NCI-H446 (cell line): ENCODE measurements at regions not wholly inside any gene's neighbourhood (a gene's known extent, or its start where the extent isn't known, plus 50 kb on each side); places are given as distances from the start of the nearest gene placed in this dataset.

Source experiments
- DNase-seq, 2 experiments: peaks; one replicate each; lab custom pipeline; 2025; lab: John Stamatoyannopoulos, UW

DNA sequence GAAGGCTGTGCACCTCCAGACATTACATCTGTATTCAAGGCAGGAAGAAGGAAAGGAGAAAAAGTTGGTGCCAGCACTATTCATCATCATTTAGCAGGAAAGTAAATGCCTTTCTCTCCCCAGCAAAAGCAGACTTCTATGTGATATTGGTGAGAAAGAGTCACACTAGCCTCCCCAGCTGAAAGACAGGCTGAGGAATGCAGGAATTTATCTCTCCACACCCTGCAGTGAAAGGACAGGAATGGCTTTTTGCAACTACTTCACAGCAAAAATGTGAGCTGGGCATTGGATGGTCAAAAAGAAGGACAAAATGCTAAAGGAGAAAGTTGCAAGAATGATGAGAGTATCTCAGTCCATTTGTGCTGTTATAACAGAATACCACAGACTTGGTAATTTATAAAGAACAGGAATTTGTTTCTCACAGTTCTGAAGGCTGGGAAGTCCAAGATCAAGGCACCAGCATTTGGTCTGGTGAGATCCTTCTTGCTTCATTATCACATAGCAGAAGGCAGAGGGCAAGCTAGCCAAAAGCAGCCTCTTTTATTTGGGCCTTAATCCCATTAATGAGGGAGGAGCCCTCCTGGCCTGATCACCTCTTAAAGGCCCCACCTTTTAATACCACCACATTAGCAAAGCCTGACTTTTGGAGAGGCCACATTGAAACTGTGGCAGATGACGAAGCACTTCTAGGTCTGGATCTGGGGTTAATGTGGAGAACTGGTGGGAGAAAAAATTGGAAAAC lies 388.1 kb upstream of the SLC14A2 start:
- no peak for DNase-seq

GRCh38 chr18:45228796-45229388 lies 386.4 kb upstream of the SLC14A2 start:
- peak; percentile 43 to 74 for DNase-seq

DNA sequence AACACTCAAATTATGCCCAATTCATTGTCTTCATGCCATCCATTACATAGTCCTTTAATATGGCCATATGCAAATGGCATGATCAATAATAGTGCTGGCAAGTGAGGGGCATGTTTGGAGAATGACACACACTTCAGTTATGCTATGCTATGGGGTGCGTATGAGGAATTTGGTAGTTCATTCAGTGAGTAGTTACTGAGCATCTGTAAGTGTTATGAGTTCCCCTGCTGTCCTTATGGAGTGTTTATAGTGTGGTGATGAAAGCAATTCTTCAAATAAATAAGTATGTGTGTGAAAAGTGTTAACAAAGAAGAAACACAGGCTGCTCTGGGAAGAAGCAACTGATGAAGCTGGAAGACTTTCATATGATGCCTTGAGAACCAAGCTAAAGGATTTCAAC lies 383.7 kb upstream of the SLC14A2 start:
- no peak for DNase-seq

DNA sequence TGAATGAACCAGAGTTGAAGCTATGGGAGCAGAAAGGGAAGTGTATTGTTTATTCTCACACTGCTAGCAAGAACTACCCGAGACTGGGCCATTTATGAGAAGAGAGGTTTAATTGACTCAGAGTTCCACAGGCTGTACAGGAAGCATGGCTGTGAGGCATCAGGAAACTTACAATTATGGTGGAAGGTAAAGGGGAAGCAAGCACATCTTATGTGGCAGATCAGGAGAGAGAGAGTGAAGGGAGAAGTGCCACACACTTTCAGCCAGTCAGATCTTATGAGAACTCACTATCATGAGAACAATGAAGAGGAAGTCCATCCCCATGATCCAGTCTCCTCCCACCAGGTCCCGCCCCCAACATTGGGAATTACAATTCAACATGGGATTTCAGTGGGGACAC lies 383.2 kb upstream of the SLC14A2 start:
- no peak for DNase-seq

- no peak for DNase-seq
These were observed 378.6 kb upstream of the SLC14A2 start for GRCh38 chr18:45236676-45237075.

DNA sequence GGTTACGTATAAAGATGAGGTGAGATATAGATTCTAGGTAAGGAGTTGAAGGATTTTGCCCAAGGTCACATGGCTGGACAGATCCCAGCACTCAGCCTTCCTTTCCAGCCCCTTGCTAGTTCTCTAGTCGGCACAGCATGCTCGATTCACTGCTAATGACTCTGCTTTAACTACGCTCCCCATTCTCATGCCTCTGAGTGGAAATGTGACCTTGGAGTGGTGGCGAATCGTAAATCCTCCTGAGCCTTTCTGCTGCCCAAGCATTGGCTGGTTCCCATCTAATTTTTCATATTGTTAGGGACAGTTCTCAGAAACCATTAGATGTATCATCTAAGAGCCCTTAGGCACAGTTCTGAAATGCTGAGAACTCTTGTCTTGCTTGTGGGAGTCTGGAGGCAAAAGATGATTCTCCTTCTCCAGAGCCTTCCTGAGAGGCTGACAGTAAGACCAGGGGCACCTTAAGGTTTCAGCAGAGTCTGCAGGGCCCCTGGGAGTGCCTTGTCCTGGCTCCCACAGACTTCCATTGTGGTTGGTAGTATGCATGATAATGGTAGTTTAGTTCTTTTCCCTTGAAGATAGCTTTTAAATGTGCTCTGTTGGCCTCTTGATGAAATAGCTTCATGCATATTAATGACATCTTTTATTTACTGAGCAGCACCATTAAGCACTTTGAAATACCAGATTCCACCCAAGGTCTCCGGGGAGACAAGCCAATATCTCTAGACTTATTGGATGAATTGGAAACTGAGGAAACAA lies 377.8 kb upstream of the SLC14A2 start:
- no peak for DNase-seq

- no peak for DNase-seq
These were observed 374.0 kb upstream of the SLC14A2 start for GRCh38 chr18:45241271-45241670.

DNA sequence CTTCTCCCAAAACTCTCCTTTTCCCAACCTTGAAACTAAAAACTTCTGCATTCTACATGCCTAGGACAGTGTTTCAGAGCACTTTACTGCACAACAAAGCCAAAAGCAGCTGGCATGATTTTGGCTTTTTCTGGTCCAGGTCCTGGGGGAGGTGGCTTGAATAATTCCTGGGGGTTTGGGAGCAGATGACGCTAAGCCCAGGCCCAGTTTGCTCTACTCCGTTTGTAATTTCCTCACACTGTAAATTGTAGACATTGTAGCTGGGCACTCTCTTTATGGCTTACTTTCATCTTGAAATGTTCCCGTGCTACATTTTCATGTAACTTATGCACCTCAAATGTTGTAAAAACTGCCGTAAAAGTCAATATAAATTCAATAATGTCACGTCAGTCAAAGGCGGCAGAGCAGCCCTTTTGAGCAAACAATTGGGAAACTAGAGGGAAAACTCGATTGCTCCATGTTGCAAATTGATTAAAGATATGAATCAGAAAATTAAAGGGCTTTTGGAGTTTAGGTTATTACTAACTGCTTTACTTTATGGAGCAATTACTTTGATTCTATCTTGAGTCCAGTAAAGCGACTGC lies 373.2 kb upstream of the SLC14A2 start:
- DNase-seq, result no peak

DNA sequence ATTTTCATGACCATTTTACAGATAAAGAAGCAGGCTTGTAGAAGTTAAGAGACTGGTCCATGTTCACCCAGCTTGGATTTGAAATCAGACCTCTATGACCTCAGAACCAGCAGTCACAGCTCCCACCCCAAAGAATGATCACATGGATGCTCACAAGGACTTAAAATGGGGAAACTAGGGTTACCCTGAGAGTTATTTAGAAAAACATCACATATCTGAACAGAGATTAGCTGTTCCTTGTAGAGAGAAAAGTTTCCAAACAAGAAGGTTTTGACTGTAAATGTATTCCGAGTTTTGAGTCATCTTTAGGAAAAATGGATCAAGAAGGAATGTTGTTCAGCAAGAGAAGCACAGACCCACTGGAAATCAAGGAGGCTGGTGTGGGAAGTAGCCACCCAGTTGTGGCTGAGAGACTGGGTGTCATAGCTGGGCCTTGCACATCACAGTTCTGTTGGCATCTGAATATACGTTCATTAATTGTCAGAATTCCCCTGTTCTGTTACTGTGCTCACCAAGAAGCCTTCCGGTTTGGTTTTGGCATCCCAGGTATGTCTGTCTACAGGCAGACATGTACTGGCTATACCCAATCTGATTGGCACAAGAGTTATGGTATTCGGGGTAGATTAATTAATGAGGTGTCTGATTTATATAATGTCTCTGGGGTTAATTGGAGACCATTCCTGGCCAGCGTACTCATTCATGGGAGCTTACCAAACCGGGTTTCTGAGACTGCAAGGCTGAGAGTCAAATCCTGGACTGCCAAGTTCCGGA lies 371.8 kb upstream of the SLC14A2 start:
- DNase-seq, result no peak

DNA sequence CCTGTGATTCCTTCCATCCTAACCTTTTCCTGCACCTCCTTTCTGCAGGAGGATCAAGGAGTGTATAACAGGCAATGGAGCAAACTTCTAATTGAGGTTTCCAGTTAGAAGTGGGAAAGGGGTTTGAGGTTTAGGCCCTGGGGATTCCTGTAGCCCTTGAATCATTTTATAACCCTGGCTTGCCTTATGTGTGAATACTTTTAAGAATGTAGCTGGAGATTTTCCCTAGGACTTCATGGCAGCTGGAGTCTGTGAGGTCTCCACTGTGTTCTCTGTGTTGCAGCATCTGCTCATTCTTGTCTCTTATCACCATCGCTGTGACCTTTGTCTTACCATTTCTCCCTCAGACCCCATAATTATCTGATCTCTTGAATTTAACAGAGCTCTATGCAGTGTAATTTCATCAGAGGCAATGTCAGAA lies 370.2 kb upstream of the SLC14A2 start:
- no peak for DNase-seq

DNA sequence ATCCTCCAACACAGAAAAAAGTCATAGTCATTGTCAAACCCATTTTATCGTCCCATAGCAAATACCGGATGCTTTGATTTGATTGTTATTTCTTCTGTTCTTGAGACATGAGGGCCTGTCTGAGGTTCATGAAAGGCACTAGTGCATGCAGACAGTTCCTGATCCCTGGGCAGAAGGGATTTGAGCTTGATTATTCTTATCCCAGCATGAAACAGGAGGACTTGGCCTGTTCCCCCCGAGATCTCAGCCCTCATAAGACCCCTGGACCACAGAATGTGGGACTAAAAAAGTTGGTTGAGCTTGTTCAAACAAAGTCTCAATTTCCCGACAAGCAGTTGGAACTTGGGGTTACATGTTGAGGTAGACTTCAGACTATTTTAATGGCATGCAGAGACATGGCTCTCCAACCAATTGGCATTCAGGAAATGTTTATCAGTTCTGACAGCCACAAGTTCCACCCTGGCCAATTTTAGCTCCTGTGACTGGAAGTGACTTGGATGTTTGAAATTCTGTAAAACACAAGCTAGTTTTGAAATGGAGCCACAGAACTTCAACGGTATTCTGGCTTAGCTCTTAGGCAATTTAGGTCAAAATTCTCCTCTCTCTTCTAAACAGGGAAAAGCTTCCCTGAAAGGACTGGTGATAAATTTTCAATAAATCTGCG lies 366.9 kb upstream of the SLC14A2 start:
- no peak for DNase-seq

DNA sequence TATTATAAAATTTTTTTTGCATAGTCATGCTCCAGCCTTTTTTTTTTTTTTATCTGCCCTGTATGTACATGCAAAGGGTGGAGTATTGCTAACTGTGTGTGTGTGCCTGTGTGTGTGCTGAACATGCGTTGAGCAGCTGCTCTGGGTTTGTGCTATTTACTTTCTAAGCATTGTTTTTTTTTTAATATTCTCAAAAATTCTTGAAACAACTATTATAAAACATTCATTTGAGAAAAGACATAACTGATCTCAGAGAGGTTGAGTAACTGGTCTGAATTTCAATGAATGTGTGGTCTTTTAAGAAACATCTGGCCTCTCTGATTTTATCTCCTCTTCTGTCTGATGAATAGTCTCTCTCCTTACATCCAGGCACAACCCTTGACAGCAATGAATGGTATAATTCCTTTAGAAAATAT lies 366.0 kb upstream of the SLC14A2 start:
- no peak for DNase-seq

GRCh38 chr18:45250479-45250878 lies 364.8 kb upstream of the SLC14A2 start:
- no peak for DNase-seq

DNA sequence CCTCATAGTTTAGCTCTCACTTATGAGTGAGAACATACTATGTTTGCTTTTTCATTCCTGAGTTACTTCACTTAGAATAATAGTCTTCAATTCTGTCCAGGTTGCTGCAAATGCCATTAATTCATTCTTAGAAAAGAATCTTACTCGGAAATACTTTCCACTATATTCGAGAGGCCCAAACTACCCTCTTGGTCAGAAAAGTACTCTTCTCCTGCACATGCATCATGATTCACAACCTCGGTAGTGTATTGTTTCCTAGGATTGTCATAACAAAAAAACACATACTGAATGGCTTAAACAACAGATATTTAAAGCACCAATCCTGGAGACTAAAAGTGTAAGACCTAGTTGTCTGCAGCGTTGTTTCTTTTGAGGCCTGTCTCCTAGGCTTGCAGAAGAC lies 364.0 kb upstream of the SLC14A2 start:
- DNase-seq, result no peak

DNA sequence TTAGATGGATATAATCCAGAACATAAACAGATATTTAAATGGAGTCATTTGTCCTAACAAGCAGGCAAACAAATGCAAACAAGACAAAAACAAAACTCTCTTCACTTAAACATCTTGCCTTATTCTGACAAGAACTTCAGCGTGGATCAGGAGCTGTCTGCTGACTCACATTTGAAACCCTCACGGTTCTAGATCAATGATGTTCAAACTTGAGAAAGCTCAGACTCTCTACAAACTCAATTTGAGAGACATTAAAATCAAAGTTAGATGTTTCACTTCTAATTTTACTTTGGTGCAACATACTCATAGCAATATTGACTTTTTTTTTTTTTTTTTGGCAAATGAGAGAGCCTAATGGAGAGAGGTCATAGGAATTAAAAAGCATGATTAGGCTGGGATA lies 362.8 kb upstream of the SLC14A2 start:
- no peak for DNase-seq

DNA sequence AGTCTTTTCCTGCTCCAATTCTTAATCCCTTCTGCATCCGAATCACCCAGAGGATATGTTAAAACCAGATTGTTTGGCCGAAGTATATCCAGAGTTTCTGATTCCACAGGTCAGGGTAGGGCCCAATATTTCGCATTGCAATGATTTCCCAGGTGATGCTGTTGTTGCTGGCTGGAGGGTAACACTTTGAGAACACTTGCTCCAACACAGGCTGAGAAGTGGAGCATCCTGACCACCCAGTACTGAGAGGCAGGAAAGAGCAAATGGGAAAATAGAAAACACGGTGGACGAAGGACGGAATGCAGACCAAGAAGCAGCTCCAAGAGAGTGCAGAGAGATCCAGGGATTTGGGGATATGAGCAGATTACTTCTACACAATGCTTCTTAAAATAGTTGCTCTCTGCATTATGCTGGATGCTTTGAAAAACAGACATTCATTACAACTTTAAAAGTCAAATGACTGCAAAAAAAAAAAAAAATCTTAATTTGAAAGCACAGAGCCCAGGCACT lies 362.2 kb upstream of the SLC14A2 start:
- no peak for DNase-seq

GRCh38 chr18:45253973-45254708 lies 361.1 kb upstream of the SLC14A2 start:
- DNase-seq, result no peak

- peak in 1 of 2 experiments; percentile 12 for DNase-seq
These were observed 360.6 kb upstream of the SLC14A2 start for GRCh38 chr18:45254709-45255082.

DNA sequence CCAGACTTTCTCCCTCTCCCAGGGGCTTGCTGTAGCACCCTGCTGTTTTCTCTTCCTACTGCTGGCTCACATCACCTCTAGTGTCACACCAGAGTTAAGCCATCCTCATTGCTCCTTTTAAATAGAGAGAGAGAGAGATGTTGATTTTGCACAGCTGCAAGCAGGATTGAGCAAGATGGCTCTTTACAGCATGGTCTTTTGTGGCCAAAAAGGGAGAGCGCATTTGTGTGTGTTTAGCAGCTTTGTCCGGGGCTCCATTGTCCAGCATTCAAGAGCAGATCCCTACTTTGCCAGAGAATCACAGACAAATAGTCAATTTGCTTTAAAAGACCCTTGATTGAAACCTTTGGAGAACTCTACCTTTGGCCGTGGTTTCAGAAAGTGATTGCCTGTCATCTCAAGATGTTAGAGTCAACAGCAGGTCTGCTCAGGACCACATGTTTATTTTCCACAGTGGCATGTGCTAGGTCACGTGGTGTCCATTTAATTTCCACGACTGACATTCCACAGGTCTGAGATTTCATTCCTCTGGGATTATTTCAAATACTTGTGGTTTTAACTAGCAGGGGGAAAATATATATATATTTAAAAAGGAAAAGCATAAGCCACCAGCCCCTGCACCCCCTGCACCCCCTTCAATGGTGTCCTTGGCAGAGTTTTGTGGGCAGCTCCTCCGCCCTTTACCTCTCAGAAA lies 359.9 kb upstream of the SLC14A2 start:
- DNase-seq, result no peak

DNA sequence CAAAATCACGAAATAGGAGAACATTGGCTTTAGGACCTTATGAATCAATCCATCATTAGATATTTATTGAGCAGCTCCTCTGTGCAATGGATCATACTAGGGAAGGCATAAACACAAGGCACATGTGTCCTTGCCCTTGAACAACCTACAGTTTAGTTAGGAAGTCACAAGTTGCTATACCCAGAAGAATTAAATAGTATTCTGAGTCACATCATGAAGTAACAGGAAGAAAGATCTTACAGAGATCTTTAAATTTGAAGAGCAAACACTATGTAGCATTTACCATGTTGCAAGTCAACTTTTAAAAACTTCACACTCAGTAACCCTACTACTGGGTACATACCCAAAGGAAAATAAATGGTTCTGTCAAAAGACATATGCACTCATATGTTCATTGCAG lies 355.2 kb upstream of the SLC14A2 start:
- no peak for DNase-seq
